OCI-LY7 (cell line): ENCODE measurements at regions not wholly inside any gene's neighbourhood (a gene's known extent, or its start where the extent isn't known, plus 50 kb on each side); places are given as distances from the start of the nearest gene placed in this dataset.

Source experiments
- BruUV-seq: library from RNA; stranded (reverse); fragments of 400-500 nt; replicated peaks from 2 replicates; lab custom pipeline; 2021; lab: Mats Ljungman, UMichigan
- CTCF ChIA-PET: fragments of 300-600 bp; sonication (Branson Sonifier 250); formaldehyde crosslinking; loops from one replicate; lab custom pipeline; 2022; ENCODE audit warnings: antibody characterized with exemption; ENCODE audit not compliant: unreplicated experiment; lab: Charles Lee
- POLR2A ChIA-PET: fragments of 300-600 bp; sonication (Branson Sonifier 250); formaldehyde crosslinking; loops from one replicate; lab custom pipeline; 2022; ENCODE audit warnings: antibody characterized with exemption; lab: Charles Lee
- DNase-seq: peaks from one replicate; pipeline ENCODE4 v3.0.0-alpha.2; 2015; ENCODE audit warnings: low spot score
- H2AFZ ChIP-seq: fragments of 200-600 bp; sonication (generic), shearing (Covaris generic); 2 replicates; pipeline ENCODE4 v1.6.1; 2014; ENCODE audit warnings: mild to moderate bottlenecking, antibody characterized with exemption, low read length, moderate library complexity
- H3K27ac ChIP-seq: fragments of 200-600 bp; sonication (generic); 2 replicates; pipeline ENCODE4 v1.5.1; 2014; ENCODE audit warnings: mixed run types, low read depth, mild to moderate bottlenecking, moderate library complexity, low read length, inconsistent platforms; ENCODE audit not compliant: poor library complexity, severe bottlenecking
- H3K36me3 ChIP-seq: fragments of 200-600 bp; sonication (generic); 2 replicates; pipeline ENCODE4 v1.6.1; 2014; ENCODE audit warnings: mild to moderate bottlenecking, antibody characterized with exemption, low read length, moderate library complexity, mixed read lengths; ENCODE audit not compliant: insufficient read depth
- H3K4me1 ChIP-seq: fragments of 200-600 bp; sonication (generic); 2 replicates; pipeline ENCODE4 v1.5.1; 2014; ENCODE audit warnings: mild to moderate bottlenecking, low read length; ENCODE audit not compliant: insufficient read depth, poor library complexity, severe bottlenecking
- H3K4me2 ChIP-seq: fragments of 200-600 bp; sonication (generic); 2 replicates; pipeline ENCODE4 v1.6.1; 2014; ENCODE audit warnings: mild to moderate bottlenecking, low read length
- H3K4me3 ChIP-seq: fragments of 200-600 bp; sonication (generic); 2 replicates; pipeline ENCODE4 v1.5.1; 2014; ENCODE audit warnings: mild to moderate bottlenecking, low read depth, low read length; ENCODE audit not compliant: poor library complexity, severe bottlenecking
- H3K79me2 ChIP-seq: fragments of 200-600 bp; sonication (generic); 2 replicates; pipeline ENCODE4 v1.6.1; 2016; ENCODE audit warnings: low read depth, mild to moderate bottlenecking, low read length, moderate library complexity, mixed read lengths; ENCODE audit not compliant: insufficient read depth
- H3K9me2 ChIP-seq: fragments of 200-600 bp; sonication (generic); 2 replicates; pipeline ENCODE4 v1.6.1; 2016; ENCODE audit warnings: mild to moderate bottlenecking, low read length, mixed read lengths; ENCODE audit not compliant: insufficient read depth
- H3K9me3 ChIP-seq: fragments of 200-600 bp; sonication (generic); 2 replicates; pipeline ENCODE4 v1.6.1; 2014; ENCODE audit warnings: mild to moderate bottlenecking, mixed run types, low read length, mixed read lengths
- H4K20me1 ChIP-seq: fragments of 200-600 bp; sonication (generic); 2 replicates; pipeline ENCODE4 v1.6.1; 2014; ENCODE audit warnings: mild to moderate bottlenecking, antibody characterized with exemption, low read length, moderate library complexity, mixed read lengths; ENCODE audit not compliant: insufficient read depth
- EZH2phosphoT487 ChIP-seq: fragments of 200-600 bp; sonication (generic); IDR thresholded peaks from 2 replicates; pipeline ENCODE4 v1.6.1; 2018; ENCODE audit warnings: low read depth, borderline replicate concordance, mild to moderate bottlenecking, mixed run types, antibody characterized with exemption, low read length, moderate library complexity, mixed read lengths
- intact Hi-C: fragments of 100-400 bp; cut with micrococcal nuclease; formaldehyde crosslinking; loops from one replicate; pipeline ENCODE4 v1.10.0; 2022; ENCODE audit not compliant: unreplicated experiment
- TF ChIP-seq, protein P1 (sequence below): fragments of 200-600 bp; sonication (generic); conservative IDR thresholded peaks from 2 replicates; pipeline ENCODE4 v1.5.1; 2014; ENCODE audit warnings: mild to moderate bottlenecking, antibody characterized with exemption, low read length, moderate library complexity, mixed read lengths

DNA sequence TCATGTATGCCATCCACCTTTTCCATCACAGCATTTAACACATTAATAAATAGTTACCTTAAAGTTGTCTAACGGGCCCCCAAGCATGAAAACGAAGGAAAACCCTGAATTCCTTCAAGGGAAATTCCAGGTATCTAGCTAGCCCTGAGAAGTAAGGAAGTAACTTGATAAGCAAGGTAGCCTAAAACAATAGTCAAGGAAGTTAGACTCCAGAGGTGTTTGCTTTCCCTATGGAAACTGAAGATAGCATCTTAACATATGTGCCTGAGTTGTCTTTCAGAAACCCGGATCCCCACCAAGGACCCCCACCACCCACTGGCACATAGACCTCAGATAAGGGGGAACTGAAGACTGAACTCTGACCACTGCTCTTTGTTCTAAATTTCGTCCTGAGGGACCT is 127.4 kb downstream of the TBXT start:
- intact Hi-C loops: no loop called here
- Histone ChIP-seq H3K79me2 (no peaks in the 10 kb centered on the region), H3K9me3 (no peaks in the 10 kb centered on the region), H3K27ac (no peak overlapping the region), H4K20me1 (no peaks in the 10 kb centered on the region), H3K36me3 (no peaks in the 10 kb centered on the region), H3K9me2 (no peaks in the 10 kb centered on the region), H3K4me2 (no peak overlapping the region), H3K4me1 (no peaks in the 10 kb centered on the region), H3K4me3 (no peak overlapping the region), H2AFZ (no peak overlapping the region)
- DNase-seq: no peak
- BruUV-seq: no TSS peak
- ChIA-PET POLR2A (interaction anchor here (1.3 kb wide), 1 partner anchor 11 kb away, joined by 3 read pairs; no protein-coding TSS in a partner anchor), CTCF (no interaction called here)
- TF ChIP-seq EZH2phosphoT487: no peak
- TF ChIP-seq, protein P1, sequence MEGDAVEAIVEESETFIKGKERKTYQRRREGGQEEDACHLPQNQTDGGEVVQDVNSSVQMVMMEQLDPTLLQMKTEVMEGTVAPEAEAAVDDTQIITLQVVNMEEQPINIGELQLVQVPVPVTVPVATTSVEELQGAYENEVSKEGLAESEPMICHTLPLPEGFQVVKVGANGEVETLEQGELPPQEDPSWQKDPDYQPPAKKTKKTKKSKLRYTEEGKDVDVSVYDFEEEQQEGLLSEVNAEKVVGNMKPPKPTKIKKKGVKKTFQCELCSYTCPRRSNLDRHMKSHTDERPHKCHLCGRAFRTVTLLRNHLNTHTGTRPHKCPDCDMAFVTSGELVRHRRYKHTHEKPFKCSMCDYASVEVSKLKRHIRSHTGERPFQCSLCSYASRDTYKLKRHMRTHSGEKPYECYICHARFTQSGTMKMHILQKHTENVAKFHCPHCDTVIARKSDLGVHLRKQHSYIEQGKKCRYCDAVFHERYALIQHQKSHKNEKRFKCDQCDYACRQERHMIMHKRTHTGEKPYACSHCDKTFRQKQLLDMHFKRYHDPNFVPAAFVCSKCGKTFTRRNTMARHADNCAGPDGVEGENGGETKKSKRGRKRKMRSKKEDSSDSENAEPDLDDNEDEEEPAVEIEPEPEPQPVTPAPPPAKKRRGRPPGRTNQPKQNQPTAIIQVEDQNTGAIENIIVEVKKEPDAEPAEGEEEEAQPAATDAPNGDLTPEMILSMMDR: no peak

DNA sequence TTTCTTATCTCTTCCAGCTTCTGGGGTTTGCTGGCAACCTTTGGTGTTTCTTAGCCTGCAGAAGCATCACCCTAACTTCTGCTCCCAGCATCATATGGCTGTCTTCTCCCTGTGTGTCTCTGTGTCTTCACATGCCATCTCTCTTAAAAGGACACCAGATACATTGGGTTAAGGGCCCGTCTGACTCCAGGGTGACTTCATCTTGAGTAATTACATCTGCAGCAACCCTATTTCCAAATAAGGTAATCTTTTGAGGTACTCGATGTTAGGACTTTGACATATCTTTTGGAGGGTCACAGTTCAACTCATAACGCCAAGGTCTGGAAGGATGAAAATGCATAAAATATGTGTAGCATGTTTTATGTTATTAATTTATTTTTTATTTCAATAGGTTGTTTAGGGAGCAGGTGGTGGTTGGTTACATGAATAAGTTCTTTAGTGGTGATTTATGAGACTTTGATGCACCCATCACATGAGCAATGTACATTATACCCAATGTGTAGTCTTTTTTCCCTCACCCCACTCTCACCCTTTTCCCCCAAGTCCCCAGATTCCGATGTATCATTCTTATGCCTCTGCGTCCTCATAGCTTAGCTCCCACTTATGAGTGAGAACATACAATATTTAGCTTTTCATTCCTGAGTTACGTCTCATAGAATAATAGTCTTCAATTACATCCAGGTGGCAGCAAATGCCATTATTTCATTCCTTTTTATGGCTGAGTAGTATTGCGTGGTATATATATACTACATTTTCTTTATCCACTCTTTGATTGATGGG is 131.1 kb downstream of the TBXT start:
- H3K4me2 ChIP-seq: no peak overlapping the region
- no peak overlapping the region for H3K27ac ChIP-seq

More for the DNA sequence above, 131.1 kb downstream of the TBXT start:
- intact Hi-C loops: no loop called here
- Histone ChIP-seq H3K9me3 (no peaks in the 10 kb centered on the region), H3K4me1 (no peaks in the 10 kb centered on the region), H3K79me2 (no peaks in the 10 kb centered on the region), H2AFZ (no peak overlapping the region), H3K36me3 (no peaks in the 10 kb centered on the region), H3K4me3 (no peak overlapping the region), H4K20me1 (no peaks in the 10 kb centered on the region), H3K9me2 (no peaks in the 10 kb centered on the region)
- no peak for TF ChIP-seq EZH2phosphoT487
- TF ChIP-seq, protein P1: no peak
- CTCF ChIA-PET: no interaction called here
- BruUV-seq: no TSS peak
- DNase-seq: no peak
- POLR2A ChIA-PET: no interaction called here
